GM21381 (cell line): ENCODE measurements at regions not wholly inside any gene's neighbourhood (a gene's known extent, or its start where the extent isn't known, plus 50 kb on each side); places are given as distances from the start of the nearest gene placed in this dataset.
"Not testable (repeated sequence)": the region's sequence is repeated elsewhere in the genome, so short reads cannot be mapped to it uniquely, and the experiment has no call there.

Experiments
- ATAC-seq: cut with Tn5 transposase; IDR thresholded peaks from one replicate; pipeline ENCODE4 v1.9.1; 2021; ENCODE audit warnings: mild to moderate bottlenecking, moderate library complexity; ENCODE audit not compliant: unreplicated experiment

DNA sequence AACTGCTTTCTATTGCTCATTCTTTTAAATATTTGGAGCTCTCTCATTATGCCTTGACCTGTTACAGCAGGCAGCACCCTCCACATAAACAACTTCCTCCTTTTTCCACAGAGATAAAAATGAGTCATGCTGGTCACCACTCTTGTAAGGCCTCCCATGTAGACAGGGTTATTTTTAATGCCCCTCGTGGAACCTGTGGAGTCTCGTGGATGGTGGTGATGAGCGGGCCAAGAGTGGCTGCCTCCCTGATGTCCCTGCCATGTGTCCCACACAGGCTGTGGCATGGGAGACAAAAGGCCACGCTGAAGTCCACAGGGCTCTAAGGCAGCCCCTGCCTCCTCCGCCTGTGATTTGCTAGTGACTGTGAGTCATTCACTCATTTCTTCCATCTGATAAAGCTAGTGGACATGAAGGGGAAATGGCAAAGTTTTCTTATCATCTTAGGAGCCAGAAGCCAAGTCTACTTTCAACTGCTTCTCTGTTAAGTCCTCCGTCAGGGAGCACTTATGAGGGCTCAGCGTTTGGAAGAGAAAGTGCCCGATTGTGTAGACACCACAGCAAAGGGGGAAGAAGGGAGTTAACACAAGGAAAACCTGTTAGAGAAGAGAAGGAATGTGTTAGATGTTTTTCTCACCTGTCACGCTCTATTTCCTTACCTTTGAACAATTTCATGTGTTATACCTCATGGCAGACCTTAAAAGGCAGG, 121.6 kb upstream of the FAT1 start:
- no peak for ATAC-seq

- no peak for ATAC-seq
Observed at GRCh38 chr4:186846426-186846825, 122.8 kb upstream of the FAT1 start.

GRCh38 chr4:186847429-186848131, 123.9 kb upstream of the FAT1 start:
- not testable (repeated sequence) for ATAC-seq

- no peak for ATAC-seq
Observed at GRCh38 chr4:186848437-186848836, 124.8 kb upstream of the FAT1 start.

DNA sequence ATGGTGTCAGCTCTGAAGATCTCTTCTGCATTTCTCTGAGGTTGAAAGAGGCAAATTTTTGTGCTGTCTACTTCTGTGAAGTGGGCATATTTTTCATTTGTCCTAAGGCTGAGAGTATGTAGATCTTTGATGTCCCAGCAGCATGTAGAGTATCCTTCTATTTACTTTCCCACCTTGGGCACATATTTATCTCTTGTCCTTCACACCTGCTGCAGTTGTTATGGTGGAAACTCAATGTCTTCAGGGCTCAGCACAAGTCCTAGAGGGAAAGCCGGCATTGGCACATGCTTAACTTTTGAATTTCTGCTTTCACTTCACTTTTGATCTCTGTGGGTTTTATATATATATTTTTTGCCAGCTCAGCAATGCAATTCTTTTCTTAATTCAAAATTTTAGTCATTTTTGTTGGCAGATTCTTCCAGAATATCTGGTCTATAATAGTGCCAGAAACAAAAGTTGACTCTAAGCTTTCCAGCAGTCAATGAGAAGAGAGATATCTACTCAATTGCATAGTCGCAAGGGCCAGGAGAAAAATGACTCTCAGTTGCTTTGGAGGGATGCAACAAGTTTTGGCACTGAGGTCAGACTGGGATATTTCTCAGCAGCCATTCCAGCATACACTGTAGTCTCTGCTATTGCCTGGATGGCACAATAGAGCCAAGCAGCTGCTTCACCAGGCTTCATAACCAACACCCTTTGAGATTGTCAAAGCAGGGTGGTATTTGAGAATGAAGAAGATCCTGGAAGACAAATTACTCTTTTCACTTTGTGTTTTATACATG, 127.8 kb upstream of the FAT1 start:
- ATAC-seq: no peak

- ATAC-seq: no peak
Observed at GRCh38 chr4:186852073-186852420, 128.4 kb upstream of the FAT1 start.

DNA sequence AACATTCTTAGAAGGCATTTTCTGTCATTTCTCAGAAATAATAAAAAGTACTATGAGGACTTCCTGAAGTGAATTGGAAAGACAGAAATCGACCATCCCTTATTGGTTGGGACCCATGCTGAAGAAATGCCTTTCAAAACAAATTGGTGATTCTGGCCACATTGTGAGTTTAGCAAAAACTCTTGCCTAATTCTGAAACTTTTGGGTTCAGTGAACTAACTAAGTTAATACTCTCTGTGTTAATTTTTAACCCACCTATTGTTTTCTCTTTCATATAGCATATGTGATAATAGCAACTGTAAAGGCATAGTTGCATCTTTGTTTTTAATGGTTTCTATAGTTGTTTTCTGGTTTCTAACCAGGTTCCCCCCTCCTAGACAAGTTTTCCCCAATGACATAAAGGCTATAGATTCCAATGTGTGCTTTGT, 129.3 kb upstream of the FAT1 start:
- ATAC-seq: peak; percentile 70

- no peak for ATAC-seq
Observed at GRCh38 chr4:186854256-186854655, 130.6 kb upstream of the FAT1 start.

GRCh38 chr4:186855111-186855510, 131.5 kb upstream of the FAT1 start:
- no peak for ATAC-seq

- no peak for ATAC-seq
Observed at GRCh38 chr4:186857793-186858192, 134.1 kb upstream of the FAT1 start.

DNA sequence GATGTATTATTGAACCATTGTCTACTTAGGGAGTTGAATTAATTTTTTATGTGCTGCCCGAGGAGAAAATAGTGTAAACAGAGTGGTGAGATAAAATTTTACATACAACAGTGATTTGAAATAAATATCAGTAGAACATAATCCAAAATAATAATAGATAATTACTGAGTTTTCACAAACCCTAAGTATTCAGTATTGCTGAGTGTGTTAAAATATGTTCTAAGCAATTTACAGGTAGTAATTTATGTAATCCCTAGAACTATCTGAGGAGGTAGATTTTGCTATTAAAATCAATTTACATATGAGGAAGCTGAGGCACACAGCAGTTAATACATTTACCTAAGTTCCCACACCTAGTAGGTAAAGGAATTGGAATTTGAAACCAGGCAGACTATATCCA, 134.7 kb upstream of the FAT1 start:
- ATAC-seq: no peak

- no peak for ATAC-seq
Observed at GRCh38 chr4:186859420-186859819, 135.8 kb upstream of the FAT1 start.

GRCh38 chr4:186861317-186861716, 137.7 kb upstream of the FAT1 start:
- ATAC-seq: no peak

GRCh38 chr4:186871856-186872255, 148.2 kb upstream of the FAT1 start:
- ATAC-seq: no peak

- ATAC-seq: not testable (repeated sequence)
Observed at GRCh38 chr4:186873095-186873494, 149.4 kb upstream of the FAT1 start.

GRCh38 chr4:186875476-186875875, 151.8 kb upstream of the FAT1 start:
- no peak for ATAC-seq

DNA sequence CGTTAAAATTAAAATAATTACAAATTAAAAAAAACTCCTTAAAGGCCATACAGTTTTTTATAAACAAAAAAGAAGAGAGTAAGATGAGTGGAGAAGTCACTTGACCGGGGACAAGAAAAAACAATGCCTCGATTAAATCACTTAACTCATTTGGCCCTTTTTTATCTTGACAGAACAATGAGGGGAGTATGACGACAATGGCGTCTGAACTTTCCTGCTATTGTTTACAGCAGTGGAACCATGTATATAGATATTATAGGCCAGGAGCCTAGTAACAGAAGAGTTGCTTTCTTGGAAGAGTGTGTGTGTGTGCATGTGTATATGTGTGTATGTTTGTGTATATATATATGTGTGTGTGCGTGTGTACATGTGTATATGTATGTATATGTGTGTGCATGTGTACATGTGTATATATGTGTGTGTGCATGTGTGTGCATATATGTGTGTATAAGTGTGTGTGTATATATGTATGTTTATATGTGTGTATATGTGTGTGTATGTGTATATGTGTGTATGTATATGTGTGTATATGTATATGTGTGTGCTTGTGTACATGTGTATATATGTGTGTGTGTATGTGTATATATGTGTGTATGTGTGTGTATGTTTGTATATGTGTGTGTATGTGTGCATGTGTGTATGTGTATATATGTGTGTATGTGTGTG, 153.4 kb upstream of the FAT1 start:
- no peak for ATAC-seq

DNA sequence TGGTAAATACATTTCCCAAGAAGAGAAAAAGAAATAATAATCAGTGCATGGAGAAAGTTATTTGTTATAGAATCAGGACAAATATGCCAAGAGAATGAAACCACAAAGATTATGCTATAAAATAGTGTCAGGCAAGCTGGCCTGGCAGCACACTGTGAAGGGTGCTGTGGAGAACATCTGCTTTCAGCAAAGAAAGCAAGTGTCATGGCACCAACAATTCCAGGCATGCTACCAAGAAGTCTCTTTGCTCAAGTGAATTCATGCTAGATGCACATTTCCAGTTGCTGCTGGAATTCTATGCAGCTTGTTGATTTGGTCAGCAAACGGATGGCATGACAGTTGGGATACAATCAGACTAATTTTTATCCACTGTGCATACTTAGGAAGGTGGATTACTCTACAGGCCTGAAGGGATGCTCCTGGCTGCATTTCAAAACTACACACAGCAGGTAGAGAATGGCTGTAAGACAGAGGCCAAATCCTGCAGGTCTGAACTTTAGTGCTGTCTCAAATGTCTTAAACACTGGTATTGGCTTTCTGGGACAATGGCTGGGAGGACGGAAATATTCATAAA, 154.6 kb upstream of the FAT1 start:
- ATAC-seq: no peak

- no peak for ATAC-seq
Observed at GRCh38 chr4:186881521-186882220, 158.0 kb upstream of the FAT1 start.

DNA sequence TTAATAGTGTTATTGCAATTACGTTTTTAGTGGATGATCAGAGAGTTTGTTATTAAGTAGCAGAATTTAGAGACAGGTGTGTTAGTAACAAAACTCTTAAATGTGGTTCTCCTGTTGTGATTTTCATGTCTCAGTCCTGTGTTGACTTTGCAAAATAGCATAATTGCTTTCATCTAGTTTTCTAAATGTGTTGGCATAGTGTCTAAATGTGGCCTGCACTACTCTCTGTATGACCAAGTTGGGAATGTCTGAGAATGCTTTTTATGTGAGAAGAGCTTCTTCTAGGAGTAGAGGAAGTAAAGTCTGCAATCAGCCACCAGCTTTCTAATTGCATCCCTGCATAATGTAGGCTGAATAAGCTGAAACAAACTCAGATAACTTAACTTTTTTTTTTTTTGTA, 158.6 kb upstream of the FAT1 start:
- ATAC-seq: no peak
